CD4-positive, alpha-beta memory T cell (primary cell): ENCODE measurements at regions not wholly inside any gene's neighbourhood (a gene's known extent, or its start where the extent isn't known, plus 50 kb on each side); places are given as distances from the start of the nearest gene placed in this dataset.

Source experiments
- CTCF ChIA-PET: fragments of 350-600 bp; sonication (Branson Sonifier 250); formaldehyde crosslinking; loops from one replicate; lab custom pipeline; 2021; ENCODE audit warnings: inconsistent platforms; ENCODE audit not compliant: partially characterized antibody; lab: Charles Lee
- POLR2A ChIA-PET: fragments of 350-600 bp; sonication (Branson Sonifier 250); formaldehyde crosslinking; loops from one replicate; lab custom pipeline; 2021; ENCODE audit not compliant: partially characterized antibody; lab: Charles Lee
- DNase-seq, 5 donors: peaks; one replicate each; pipeline versions ENCODE4 v3.0.0 to v3.0.0-alpha.2; 2020 to 2022; ENCODE audit warnings: mixed read lengths in 1 of 5
- H3K27ac ChIP-seq: one replicate; pipeline ENCODE4 v1.7.0; 2013; ENCODE audit warnings: low read depth, low read length
- H3K27me3 ChIP-seq: 2 replicates; pipeline ENCODE4 v1.7.0; 2013; ENCODE audit warnings: mild to moderate bottlenecking, low read length, moderate library complexity; ENCODE audit not compliant: insufficient read depth
- H3K36me3 ChIP-seq: 2 replicates; pipeline ENCODE4 v1.7.0; 2013; ENCODE audit warnings: mild to moderate bottlenecking, low read length, moderate library complexity; ENCODE audit not compliant: insufficient read depth
- H3K4me1 ChIP-seq: 2 replicates; pipeline ENCODE4 v1.7.0; 2013; ENCODE audit warnings: mild to moderate bottlenecking, low read length, moderate library complexity; ENCODE audit not compliant: insufficient read depth
- H3K4me3 ChIP-seq, 2 donors: one replicate each; pipeline ENCODE4 v1.7.0; 2013; ENCODE audit warnings: low read length in 2 of 2, mild to moderate bottlenecking in 1 of 2
- H3K9me3 ChIP-seq, 2 donors: one replicate each; pipeline ENCODE4 v1.7.0; 2013; ENCODE audit warnings: low read length in 2 of 2, control low read depth in 1 of 2; ENCODE audit not compliant: control insufficient read depth in 1 of 2
- H3K27ac Mint-ChIP-seq, 7 donors: one replicate each; pipeline ENCODE4 v1.8.0; 2020 to 2021; ENCODE audit warnings: mixed read lengths in 7 of 7, mild to moderate bottlenecking in 6 of 7, inconsistent platforms in 3 of 7, moderate library complexity in 3 of 7
- H3K27me3 Mint-ChIP-seq, 2 donors: one replicate each; pipeline ENCODE4 v1.8.0; 2020 to 2021; ENCODE audit warnings: mixed read lengths in 2 of 2
- H3K36me3 Mint-ChIP-seq, 2 donors: one replicate each; pipeline ENCODE4 v1.8.0; 2020 to 2021; ENCODE audit warnings: mixed read lengths in 2 of 2, inconsistent platforms in 1 of 2, mild to moderate bottlenecking in 1 of 2
- H3K4me1 Mint-ChIP-seq, 4 donors: one replicate each; pipeline ENCODE4 v1.8.0; 2020 to 2021; ENCODE audit warnings: mixed read lengths in 4 of 4, mild to moderate bottlenecking in 1 of 4
- H3K4me3 Mint-ChIP-seq, 8 donors: one replicate each; pipeline ENCODE4 v1.8.0; 2020 to 2021; ENCODE audit warnings: mixed read lengths in 8 of 8, mild to moderate bottlenecking in 7 of 8, moderate library complexity in 6 of 8, inconsistent platforms in 3 of 8
- H3K9me3 Mint-ChIP-seq, 8 donors: one replicate each; pipeline ENCODE4 v1.8.0; 2020 to 2021; ENCODE audit warnings: mixed read lengths in 8 of 8, mild to moderate bottlenecking in 5 of 8, inconsistent platforms in 3 of 8, moderate library complexity in 1 of 8
- intact Hi-C: fragments of 100-400 bp; cut with micrococcal nuclease; formaldehyde crosslinking; loops from one replicate; pipeline ENCODE4 v1.15.1; 2023

- POLR2A ChIA-PET, result no interaction called here
Observed at GRCh38 chr2:60603533-60604190, 50.2 kb upstream of the BCL11A start.

DNA sequence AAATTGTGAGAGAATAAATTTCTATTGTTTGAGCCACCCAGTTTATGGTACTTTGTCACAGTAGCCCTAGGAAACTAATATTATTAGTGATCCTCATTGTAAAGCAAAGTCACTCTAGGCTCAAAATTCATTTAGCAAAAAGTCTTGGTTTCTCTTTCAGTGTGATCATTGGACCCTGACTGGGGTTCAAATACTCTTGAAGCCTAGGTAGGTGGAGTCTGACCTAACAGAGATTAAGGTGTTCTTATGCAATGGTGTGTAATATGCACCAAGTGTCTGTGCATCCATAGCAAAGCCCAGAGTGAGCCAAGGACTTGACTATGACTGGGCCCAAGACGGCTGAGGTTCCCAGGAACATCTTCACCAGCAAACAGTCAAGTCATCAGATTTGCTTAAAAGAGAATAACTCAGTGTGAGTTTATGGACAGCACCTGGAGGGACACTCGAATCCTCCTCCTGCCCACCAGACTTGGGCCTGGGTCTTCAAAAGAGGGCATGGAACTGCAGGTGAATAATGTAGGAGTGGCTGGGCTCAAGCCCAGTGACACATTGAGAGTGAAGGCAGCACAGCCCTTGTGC lies 51.1 kb upstream of the BCL11A start:
- Histone ChIP-seq H3K27me3 (no peaks in the 10 kb centered on the region), H3K4me1 (no peaks in the 10 kb centered on the region), H3K36me3 (no peaks in the 10 kb centered on the region), H3K9me3 (no peaks in the 10 kb centered on the region), H3K4me3 (no peak overlapping the region), H3K27ac (no peak overlapping the region)
- Mint-ChIP-seq H3K4me1 (no peaks in the 10 kb centered on the region), H3K27me3 (peaks cover 10 to 12% of the 10 kb centered on the region in 2 donors), H3K36me3 (no peaks in the 10 kb centered on the region), H3K9me3 (peaks cover 0 to 12% (median 3%) of the 10 kb centered on the region in 8 donors), H3K27ac (no peak overlapping the region), H3K4me3 (no peak overlapping the region)
- intact Hi-C loops, result no loop called here
- ChIA-PET CTCF (no interaction called here), POLR2A (no interaction called here)
- no peak for DNase-seq

More at GRCh38 chr2:60603533-60604190, 50.2 kb upstream of the BCL11A start:
- Mint-ChIP-seq H3K36me3 (no peaks in the 10 kb centered on the region), H3K27me3 (peaks cover 10 to 12% of the 10 kb centered on the region in 2 donors), H3K27ac (no peak overlapping the region), H3K4me3 (no peak overlapping the region), H3K9me3 (peaks cover 0 to 12% (median 3%) of the 10 kb centered on the region in 8 donors), H3K4me1 (no peaks in the 10 kb centered on the region)
- no peaks in the 10 kb centered on the region for H3K9me3 ChIP-seq
- CTCF ChIA-PET, result no interaction called here
- intact Hi-C loops, result no loop called here
- H3K36me3 ChIP-seq, result no peaks in the 10 kb centered on the region
- no peaks in the 10 kb centered on the region for H3K27me3 ChIP-seq
- H3K27ac ChIP-seq, result no peak overlapping the region
- DNase-seq, result no peak
- no peaks in the 10 kb centered on the region for H3K4me1 ChIP-seq
- no peak overlapping the region for H3K4me3 ChIP-seq

DNA sequence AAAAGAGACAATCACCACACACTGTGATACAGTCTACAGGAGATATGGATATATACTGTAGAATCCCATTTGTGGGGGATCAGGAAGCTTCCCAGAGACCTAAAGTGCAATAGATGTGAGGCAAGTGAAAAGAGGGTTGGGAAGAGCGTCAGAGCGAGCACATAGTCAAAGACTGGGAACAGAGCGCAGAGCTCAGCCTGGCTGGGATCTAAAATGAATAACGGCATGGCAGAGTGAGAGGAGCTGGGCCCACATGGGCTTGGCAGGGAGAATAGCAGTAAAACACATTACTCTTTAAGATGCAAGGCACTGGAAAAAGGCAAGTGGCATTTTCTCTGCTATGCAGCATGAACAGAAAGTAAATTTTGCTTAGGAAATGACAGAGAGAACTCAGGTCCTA lies 52.4 kb upstream of the BCL11A start:
- Histone ChIP-seq H3K27ac (no peak overlapping the region), H3K36me3 (no peaks in the 10 kb centered on the region), H3K4me1 (no peaks in the 10 kb centered on the region), H3K9me3 (no peaks in the 10 kb centered on the region), H3K27me3 (no peaks in the 10 kb centered on the region), H3K4me3 (no peak overlapping the region)
- no peak for DNase-seq
- POLR2A ChIA-PET, result no interaction called here
- no peak overlapping the region for H3K27ac Mint-ChIP-seq
- H3K9me3 Mint-ChIP-seq, result peaks cover 0 to 5% (median 2%) of the 10 kb centered on the region in 8 donors
- intact Hi-C loops, result no loop called here
- H3K27me3 Mint-ChIP-seq, result peaks cover 7 to 9% of the 10 kb centered on the region in 2 donors
- H3K4me1 Mint-ChIP-seq, result no peaks in the 10 kb centered on the region
- H3K36me3 Mint-ChIP-seq, result no peaks in the 10 kb centered on the region
- CTCF ChIA-PET, result no interaction called here
- no peak overlapping the region for H3K4me3 Mint-ChIP-seq

DNA sequence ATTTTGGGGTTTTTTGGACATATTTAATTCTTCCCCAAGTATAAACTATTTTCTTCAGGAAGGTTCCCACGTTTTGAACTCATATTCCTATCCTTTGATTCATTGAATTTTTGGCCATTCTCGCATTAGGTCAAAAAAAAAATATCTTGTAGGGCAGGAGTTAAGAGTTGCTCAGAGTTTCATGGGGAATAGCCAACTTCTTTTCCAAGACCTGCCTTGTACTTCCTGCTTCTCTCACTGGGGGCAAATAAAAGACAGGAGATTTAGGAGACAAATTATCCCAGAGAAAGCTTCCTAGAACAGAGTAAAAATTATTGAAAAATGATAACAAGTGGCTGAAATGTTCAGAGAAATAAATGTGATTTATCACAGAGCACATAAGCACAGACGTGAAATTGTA lies 55.2 kb upstream of the BCL11A start:
- Mint-ChIP-seq H3K4me3 (no peak overlapping the region), H3K9me3 (peaks cover 0 to 1% (median 0%) of the 10 kb centered on the region in 8 donors), H3K36me3 (no peaks in the 10 kb centered on the region), H3K27me3 (peaks cover 16 to 19% of the 10 kb centered on the region in 2 donors), H3K27ac (no peak overlapping the region), H3K4me1 (no peaks in the 10 kb centered on the region)
- Histone ChIP-seq H3K36me3 (no peaks in the 10 kb centered on the region), H3K9me3 (no peaks in the 10 kb centered on the region), H3K27me3 (no peaks in the 10 kb centered on the region), H3K27ac (no peak overlapping the region), H3K4me3 (no peak overlapping the region), H3K4me1 (no peaks in the 10 kb centered on the region)
- DNase-seq, result no peak
- intact Hi-C loops, result no loop called here
- CTCF ChIA-PET, result no interaction called here
- POLR2A ChIA-PET, result no interaction called here

- Histone ChIP-seq H3K27me3 (no peaks in the 10 kb centered on the region), H3K4me3 (no peak overlapping the region), H3K27ac (no peak overlapping the region), H3K9me3 (no peaks in the 10 kb centered on the region), H3K36me3 (no peaks in the 10 kb centered on the region), H3K4me1 (no peaks in the 10 kb centered on the region)
- intact Hi-C loops, result no loop called here
- DNase-seq, result no peak
- no peaks in the 10 kb centered on the region for H3K9me3 Mint-ChIP-seq
- H3K36me3 Mint-ChIP-seq, result no peaks in the 10 kb centered on the region
- no peak overlapping the region for H3K4me3 Mint-ChIP-seq
- no peak overlapping the region for H3K27ac Mint-ChIP-seq
- POLR2A ChIA-PET, result no interaction called here
- CTCF ChIA-PET, result no interaction called here
- H3K27me3 Mint-ChIP-seq, result peaks cover 12 to 16% of the 10 kb centered on the region in 2 donors
- H3K4me1 Mint-ChIP-seq, result no peaks in the 10 kb centered on the region
Observed at GRCh38 chr2:60612033-60612432, 58.6 kb upstream of the BCL11A start.

GRCh38 chr2:60614319-60614718 lies 60.9 kb upstream of the BCL11A start:
- no peaks in the 10 kb centered on the region for H3K36me3 Mint-ChIP-seq
- CTCF ChIA-PET, result interaction anchor here (1.1 kb wide), 1 partner anchor 31 kb away, joined by 3 read pairs; no protein-coding TSS in a partner anchor
- no peak overlapping the region for H3K27ac Mint-ChIP-seq
- no peak overlapping the region for H3K4me3 ChIP-seq
- H3K4me1 Mint-ChIP-seq, result no peaks in the 10 kb centered on the region
- peaks cover 9 to 18% of the 10 kb centered on the region in 2 donors for H3K27me3 Mint-ChIP-seq
- no peaks in the 10 kb centered on the region for H3K9me3 ChIP-seq
- no peak overlapping the region for H3K4me3 Mint-ChIP-seq
- no peak for DNase-seq
- no peaks in the 10 kb centered on the region for H3K9me3 Mint-ChIP-seq
- H3K4me1 ChIP-seq, result no peaks in the 10 kb centered on the region
- POLR2A ChIA-PET, result no interaction called here
- no peaks in the 10 kb centered on the region for H3K36me3 ChIP-seq
- H3K27ac ChIP-seq, result no peak overlapping the region
- intact Hi-C loops, result no loop called here
- no peaks in the 10 kb centered on the region for H3K27me3 ChIP-seq

GRCh38 chr2:60621688-60622429 lies 68.4 kb upstream of the BCL11A start:
- H3K27ac ChIP-seq, result no peak overlapping the region
- H3K36me3 ChIP-seq, result no peaks in the 10 kb centered on the region
- Mint-ChIP-seq H3K9me3 (no peaks in the 10 kb centered on the region), H3K27ac (no peak overlapping the region), H3K27me3 (peaks cover 6 to 25% of the 10 kb centered on the region in 2 donors), H3K4me1 (no peaks in the 10 kb centered on the region), H3K4me3 (no peak overlapping the region), H3K36me3 (no peaks in the 10 kb centered on the region)
- H3K4me3 ChIP-seq, result no peak overlapping the region
- ChIA-PET POLR2A (no interaction called here), CTCF (no interaction called here)
- no peaks in the 10 kb centered on the region for H3K9me3 ChIP-seq
- intact Hi-C loops, result no loop called here
- peaks cover 5% of the 10 kb centered on the region for H3K27me3 ChIP-seq
- no peak for DNase-seq
- H3K4me1 ChIP-seq, result no peaks in the 10 kb centered on the region
